ENCODE measurements at regions not wholly inside any gene's neighbourhood (a gene's known extent, or its start where the extent isn't known, plus 50 kb on each side); places are given as distances from the start of the nearest gene placed in this dataset.

- Histone ChIP-seq H3K79me2 (ENCODE audit: control insufficient read depth in 1 of 2, insufficient read depth in 2 of 2, low read length in 2 of 2) (no peaks in the 10 kb centered on the region), H2BK12ac (ENCODE audit: low read depth, low read length) (no peak overlapping the region), H3K23ac (ENCODE audit: insufficient read length) (no peak overlapping the region), H4K91ac (replicated peaks; ENCODE audit: insufficient read length, low read length) (no peak overlapping the region), H3K36me3 (ENCODE audit: control insufficient read depth in 2 of 4, insufficient read depth in 4 of 4, low read length in 3 of 4) (no peaks in the 10 kb centered on the region), H3K56ac (replicated peaks; ENCODE audit: insufficient read length, low read depth, low read length) (no peak overlapping the region), H3K23me2 (ENCODE audit: low read depth, low read length) (no peaks in the 10 kb centered on the region), H3K4ac (replicated peaks; ENCODE audit: insufficient read length, low read depth, low read length) (no peak overlapping the region), H2BK120ac (replicated peaks; ENCODE audit: low read depth, low read length) (no peak overlapping the region), H4K5ac (ENCODE audit: insufficient read length, low read depth, low read length) (no peak overlapping the region), H2BK20ac (ENCODE audit: low read length) (no peak overlapping the region), H2BK5ac (ENCODE audit: low read depth, low read length) (no peak overlapping the region), H4K8ac (ENCODE audit: extremely low read depth, insufficient read depth, low read length) (no peak overlapping the region), H4K20me1 (replicated peaks in 1 of 2; ENCODE audit: control insufficient read depth in 1 of 2, insufficient read depth in 2 of 2, low read length in 2 of 2) (no peaks in the 10 kb centered on the region), H2AK5ac (ENCODE audit: low read depth, low read length) (no peak overlapping the region), H3K27ac (ENCODE audit: low read depth, low read length) (no peak overlapping the region), H3K4me1 (replicated peaks in 1 of 4; ENCODE audit: control insufficient read depth in 3 of 4, insufficient read depth in 4 of 4, low read length in 3 of 4) (no peaks in the 10 kb centered on the region), H2AFZ (ENCODE audit: low read length) (no peak overlapping the region), H3K9ac (replicated peaks in 1 of 4; ENCODE audit: extremely low read depth in 1 of 4, low read depth in 3 of 4, low read length in 3 of 4) (no peak overlapping the region), H3K9me3 (ENCODE audit: insufficient read depth in 2 of 2, low read depth in 1 of 2, low read length in 1 of 2) (no peaks in the 10 kb centered on the region), H3K4me2 (ENCODE audit: insufficient read depth in 1 of 2, low read depth in 2 of 2, low read length in 2 of 2) (no peak overlapping the region), H3K79me1 (ENCODE audit: low read depth, low read length) (no peaks in the 10 kb centered on the region), H2BK15ac (ENCODE audit: low read length) (no peak overlapping the region), H3K18ac (ENCODE audit: extremely low read depth, low read length) (no peak overlapping the region), H3K4me3 (ENCODE audit: extremely low read depth in 1 of 4, insufficient read depth in 2 of 4, low read depth in 3 of 4, low read length in 4 of 4) (no peak overlapping the region), H3K14ac (ENCODE audit: insufficient read length) (no peak overlapping the region), H3K27me3 (replicated peaks in 1 of 4; ENCODE audit: control insufficient read depth in 3 of 4, extremely low read depth in 1 of 4, insufficient read depth in 3 of 4, low read length in 3 of 4) (peaks cover 0 to 1% (median 0%) of the 10 kb centered on the region in 4 experiments; a peak in 1 of 7 replicates)
- ChIA-PET CTCF (ENCODE audit: partially characterized antibody) (interaction anchor here (0.8 kb wide), 1 partner anchor 22 kb away, joined by 3 read pairs; no protein-coding TSS in a partner anchor), POLR2A (ENCODE audit: partially characterized antibody) (no interaction called here)
- DNase-seq (ENCODE audit: low read depth in 1 of 2, low spot score in 2 of 2) (no peak), FAIRE-seq (no peak)
- no peak for TF ChIP-seq CEBPB (IDR thresholded peaks at IDR 0.05; ENCODE audit: low read depth, low read length)
- no peak for TF ChIP-seq TAF7 (optimal IDR thresholded peaks at IDR 0.05; ENCODE audit: borderline replicate concordance, low read depth, low read length)
- TF ChIP-seq TAF1 (IDR thresholded peaks at IDR 0.05; ENCODE audit: low read depth, low read length) = no peak
- no peak for TF ChIP-seq GABPA (IDR thresholded peaks at IDR 0.05; ENCODE audit: borderline replicate concordance, insufficient read depth, low read length)
- TF ChIP-seq TCF12 (IDR thresholded peaks at IDR 0.05; ENCODE audit: low read depth, low read length) = no peak
- no peak for TF ChIP-seq YY1 (IDR thresholded peaks at IDR 0.05; ENCODE audit: low read depth, low read length)
- no peak for TF ChIP-seq NANOG (IDR thresholded peaks at IDR 0.05; ENCODE audit: insufficient read depth, low read depth, low read length, poor library complexity, severe bottlenecking)
- TF ChIP-seq RXRA (IDR thresholded peaks at IDR 0.05; ENCODE audit: insufficient read depth, low read depth, low read length) = no peak
- TF ChIP-seq CTBP2 (IDR thresholded peaks at IDR 0.05; ENCODE audit: borderline replicate concordance, insufficient read depth, insufficient read length, low read length) = no peak
- TF ChIP-seq SIRT6 (IDR thresholded peaks at IDR 0.05; ENCODE audit: low read length) = no peak
- no peak for TF ChIP-seq TEAD4 (IDR thresholded peaks at IDR 0.05; ENCODE audit: low read depth, low read length)
Measured at GRCh38 chr5:51983161-51983560, 599.9 kb downstream of the ISL1 start.
